Mammary epithelial cell (primary cell): ENCODE measurements at regions not wholly inside any gene's neighbourhood (a gene's known extent, or its start where the extent isn't known, plus 50 kb on each side); places are given as distances from the start of the nearest gene placed in this dataset.

ENCODE experiments used
- EZH2 ChIP-seq: IDR thresholded peaks from 2 replicates; pipeline ENCODE4 v1.6.1; 2012; ENCODE audit warnings: low read length, inconsistent platforms, borderline replicate concordance
- TF ChIP-seq, protein P1 (sequence below), 2 donors: IDR thresholded peaks in 1 of 2; conservative IDR thresholded peaks in 1 of 2; 2 replicates each; pipeline ENCODE4 v1.5.1; 2011 to 2012; ENCODE audit warnings: inconsistent platforms in 2 of 2, low read length in 2 of 2, mild to moderate bottlenecking in 2 of 2, control low read depth in 1 of 2, low read depth in 1 of 2; ENCODE audit not compliant: insufficient read depth in 1 of 2; ENCODE audit errors: extremely low read depth in 1 of 2

- TF ChIP-seq, protein P1, sequence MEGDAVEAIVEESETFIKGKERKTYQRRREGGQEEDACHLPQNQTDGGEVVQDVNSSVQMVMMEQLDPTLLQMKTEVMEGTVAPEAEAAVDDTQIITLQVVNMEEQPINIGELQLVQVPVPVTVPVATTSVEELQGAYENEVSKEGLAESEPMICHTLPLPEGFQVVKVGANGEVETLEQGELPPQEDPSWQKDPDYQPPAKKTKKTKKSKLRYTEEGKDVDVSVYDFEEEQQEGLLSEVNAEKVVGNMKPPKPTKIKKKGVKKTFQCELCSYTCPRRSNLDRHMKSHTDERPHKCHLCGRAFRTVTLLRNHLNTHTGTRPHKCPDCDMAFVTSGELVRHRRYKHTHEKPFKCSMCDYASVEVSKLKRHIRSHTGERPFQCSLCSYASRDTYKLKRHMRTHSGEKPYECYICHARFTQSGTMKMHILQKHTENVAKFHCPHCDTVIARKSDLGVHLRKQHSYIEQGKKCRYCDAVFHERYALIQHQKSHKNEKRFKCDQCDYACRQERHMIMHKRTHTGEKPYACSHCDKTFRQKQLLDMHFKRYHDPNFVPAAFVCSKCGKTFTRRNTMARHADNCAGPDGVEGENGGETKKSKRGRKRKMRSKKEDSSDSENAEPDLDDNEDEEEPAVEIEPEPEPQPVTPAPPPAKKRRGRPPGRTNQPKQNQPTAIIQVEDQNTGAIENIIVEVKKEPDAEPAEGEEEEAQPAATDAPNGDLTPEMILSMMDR (conservative IDR thresholded peaks at IDR 0.05 in 1 of 2, IDR thresholded peaks at IDR 0.05 in 1 of 2; ENCODE audit: extremely low read depth in 1 of 2, insufficient read depth in 1 of 2, low read depth in 1 of 2, low read length in 2 of 2) = no peak
- no peak for TF ChIP-seq EZH2
These were observed 637.2 kb downstream of the POM121L12 start for GRCh38 chr7:53672681-53673080.
